Activated CD8-positive, alpha-beta memory T cell treated with anti-CD3 and anti-CD28 coated beads, Interleukin-2, amount 50 U/mL, for 1 hour (primary cell): ENCODE measurements at regions not wholly inside any gene's neighbourhood (a gene's known extent, or its start where the extent isn't known, plus 50 kb on each side); places are given as distances from the start of the nearest gene placed in this dataset.

Experiments used
- DNase-seq: peaks from one replicate; pipeline ENCODE4 v3.0.0-alpha.2; 2020; ENCODE audit errors: extremely low read depth

DNA sequence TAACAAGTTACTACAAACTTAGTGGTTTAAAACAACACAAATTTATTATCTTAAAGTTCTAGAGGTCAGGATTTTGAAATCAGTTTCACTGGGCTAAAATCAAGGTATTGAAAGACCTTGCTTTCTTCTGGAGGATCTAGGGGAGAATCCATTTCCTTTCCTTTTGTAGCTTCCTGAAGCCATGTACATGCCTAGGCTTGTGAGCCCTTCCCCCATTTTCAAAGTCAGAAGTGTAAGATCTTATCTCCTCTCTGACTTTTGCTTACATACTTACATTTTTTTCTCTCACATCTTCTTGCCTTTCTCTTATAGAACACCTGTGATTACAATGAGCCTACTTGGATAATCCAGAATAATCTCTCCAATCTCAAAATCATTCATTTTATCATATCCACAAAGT, 78.7 kb upstream of the MBOAT2 start:
- no peak for DNase-seq

- no peak for DNase-seq
Observed at GRCh38 chr2:9081750-9082149, 78.3 kb upstream of the MBOAT2 start.

DNA sequence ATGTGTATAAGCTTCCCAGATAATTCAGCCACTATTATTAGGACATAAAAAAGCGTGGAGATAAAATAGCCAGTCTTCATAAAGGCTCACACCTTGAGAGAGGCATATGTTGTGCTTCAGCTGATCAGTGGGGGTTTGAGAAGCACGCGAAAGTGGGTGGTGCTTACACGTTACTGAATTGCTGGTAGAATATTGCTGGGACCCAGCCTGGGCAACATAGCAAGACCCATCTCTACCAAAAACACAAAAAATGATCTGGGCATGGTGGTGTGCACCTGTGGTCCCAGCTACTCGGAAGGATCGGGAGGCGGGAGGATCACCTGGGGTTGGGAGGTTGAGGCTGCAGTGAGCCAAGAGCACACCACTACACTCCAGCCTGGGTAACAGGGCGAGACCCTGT, 74.9 kb upstream of the MBOAT2 start:
- no peak for DNase-seq

DNA sequence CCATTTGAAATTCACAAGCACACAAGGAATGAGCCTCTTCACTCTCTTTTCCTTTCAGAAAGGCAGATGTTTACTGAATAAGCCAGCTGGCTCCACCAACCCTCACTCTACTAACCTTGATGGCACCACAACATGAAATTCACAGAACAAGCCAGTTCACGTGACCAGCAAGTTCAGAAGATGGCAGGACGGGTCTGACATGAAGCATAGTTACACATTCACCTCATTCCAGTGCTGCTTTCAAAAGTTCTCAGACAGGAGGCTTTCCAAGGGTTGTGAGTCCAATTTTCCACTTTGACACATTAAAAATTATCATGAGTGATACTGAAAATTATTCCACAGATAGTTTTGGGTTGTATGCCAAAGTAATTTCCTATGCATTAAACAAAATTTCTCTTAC, 74.2 kb upstream of the MBOAT2 start:
- no peak for DNase-seq

GRCh38 chr2:9076755-9077154, 73.3 kb upstream of the MBOAT2 start:
- DNase-seq, result no peak

DNA sequence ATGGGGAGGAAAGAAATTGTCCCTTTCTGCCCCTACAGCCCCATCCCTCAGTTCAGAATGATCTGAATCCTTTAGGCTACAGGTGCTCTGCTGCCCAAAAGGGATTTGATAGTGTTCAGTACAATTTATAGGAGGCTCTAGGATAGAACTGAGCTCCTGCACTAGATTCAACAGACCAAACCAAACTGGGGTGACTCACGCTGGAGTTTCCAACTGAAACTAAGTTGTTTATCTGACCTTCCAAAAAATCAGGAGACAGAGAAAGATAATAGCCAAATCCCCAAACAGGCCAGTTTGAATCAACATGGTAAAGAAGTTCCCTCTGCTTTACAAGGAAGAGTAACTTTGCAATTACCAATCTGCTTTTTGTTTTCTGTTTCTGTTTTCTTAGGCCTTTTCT, 72.7 kb upstream of the MBOAT2 start:
- DNase-seq, result no peak

DNA sequence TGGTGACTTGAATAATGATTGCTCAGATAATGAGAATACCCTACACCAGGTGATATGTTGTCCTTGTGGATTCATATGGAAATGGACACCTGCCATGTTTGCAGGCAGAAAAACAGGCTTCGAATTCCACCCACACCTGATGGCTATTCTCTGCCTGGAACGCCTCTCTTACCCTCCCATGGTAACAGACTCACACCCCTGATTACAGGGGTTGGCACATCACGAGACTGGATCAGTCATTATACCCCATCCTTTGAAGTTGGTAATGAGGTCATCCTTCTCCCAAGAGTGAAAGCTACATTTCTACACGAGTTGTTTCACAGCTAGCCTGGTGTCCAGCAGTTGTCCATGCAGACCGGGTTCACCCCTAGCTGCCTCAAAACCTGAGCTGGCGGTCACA, 71.4 kb upstream of the MBOAT2 start:
- DNase-seq, result no peak

GRCh38 chr2:9071584-9072124, 68.2 kb upstream of the MBOAT2 start:
- DNase-seq, result no peak

DNA sequence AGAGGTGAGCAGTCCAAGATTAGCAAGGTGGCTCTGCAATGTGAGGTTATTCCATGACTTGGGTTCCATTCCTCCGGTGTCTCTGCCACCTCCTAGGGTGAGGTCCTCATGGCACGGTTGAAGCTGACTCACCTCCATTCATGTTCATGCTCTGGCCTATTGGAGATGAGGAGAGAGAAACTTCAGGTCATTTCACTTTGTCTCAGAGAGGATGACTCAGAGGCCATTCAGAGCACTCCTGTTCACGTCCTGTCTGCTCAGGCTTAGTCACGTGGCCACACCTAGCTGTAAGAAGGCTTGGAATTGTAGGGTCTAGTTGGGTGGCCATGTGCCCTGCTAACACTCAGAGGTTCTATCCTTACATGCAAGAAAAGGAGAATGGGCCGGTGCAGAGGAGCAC, 67.5 kb upstream of the MBOAT2 start:
- no peak for DNase-seq

GRCh38 chr2:9069543-9069942, 66.1 kb upstream of the MBOAT2 start:
- DNase-seq, result no peak

DNA sequence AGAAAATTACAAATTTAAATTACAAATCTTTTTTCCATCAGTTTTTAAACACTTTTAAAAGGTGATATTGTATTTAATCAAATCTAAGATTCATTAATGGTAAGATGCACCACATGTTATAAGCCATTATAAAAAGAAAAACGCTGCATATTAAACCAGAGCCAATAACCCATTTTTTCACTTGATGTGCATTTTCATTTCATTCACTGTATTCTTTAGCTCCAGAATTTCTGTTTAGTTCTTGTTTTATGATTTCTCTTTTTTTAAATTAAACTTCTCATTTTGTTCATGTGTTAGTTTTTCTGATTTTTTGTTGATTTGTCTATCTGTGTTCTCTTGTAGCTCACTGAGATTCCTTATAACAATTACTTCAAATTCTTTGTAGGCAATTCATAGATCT, 62.4 kb upstream of the MBOAT2 start:
- DNase-seq, result no peak

GRCh38 chr2:9063023-9063606, 59.6 kb upstream of the MBOAT2 start:
- DNase-seq, result no peak

DNA sequence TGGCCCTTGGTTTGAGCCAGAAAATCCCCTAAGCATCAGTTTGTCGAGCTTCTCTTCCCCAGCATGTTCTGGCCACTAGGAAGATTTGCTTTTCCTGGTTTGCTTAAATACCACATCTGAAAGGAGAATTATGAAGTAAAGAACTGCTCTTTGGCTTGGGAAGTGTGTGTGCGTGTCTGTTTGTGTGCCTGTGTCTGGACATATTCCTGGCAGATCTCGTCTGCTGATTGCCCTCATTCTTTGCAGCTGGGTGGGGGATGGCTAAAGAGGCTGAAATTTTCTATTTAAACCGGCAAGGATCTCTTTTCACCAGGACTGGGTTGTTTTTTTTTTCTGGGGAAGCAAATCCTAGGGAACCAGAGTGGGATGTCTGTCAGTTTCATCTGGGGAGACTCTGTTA, 57.3 kb upstream of the MBOAT2 start:
- DNase-seq, result no peak

DNA sequence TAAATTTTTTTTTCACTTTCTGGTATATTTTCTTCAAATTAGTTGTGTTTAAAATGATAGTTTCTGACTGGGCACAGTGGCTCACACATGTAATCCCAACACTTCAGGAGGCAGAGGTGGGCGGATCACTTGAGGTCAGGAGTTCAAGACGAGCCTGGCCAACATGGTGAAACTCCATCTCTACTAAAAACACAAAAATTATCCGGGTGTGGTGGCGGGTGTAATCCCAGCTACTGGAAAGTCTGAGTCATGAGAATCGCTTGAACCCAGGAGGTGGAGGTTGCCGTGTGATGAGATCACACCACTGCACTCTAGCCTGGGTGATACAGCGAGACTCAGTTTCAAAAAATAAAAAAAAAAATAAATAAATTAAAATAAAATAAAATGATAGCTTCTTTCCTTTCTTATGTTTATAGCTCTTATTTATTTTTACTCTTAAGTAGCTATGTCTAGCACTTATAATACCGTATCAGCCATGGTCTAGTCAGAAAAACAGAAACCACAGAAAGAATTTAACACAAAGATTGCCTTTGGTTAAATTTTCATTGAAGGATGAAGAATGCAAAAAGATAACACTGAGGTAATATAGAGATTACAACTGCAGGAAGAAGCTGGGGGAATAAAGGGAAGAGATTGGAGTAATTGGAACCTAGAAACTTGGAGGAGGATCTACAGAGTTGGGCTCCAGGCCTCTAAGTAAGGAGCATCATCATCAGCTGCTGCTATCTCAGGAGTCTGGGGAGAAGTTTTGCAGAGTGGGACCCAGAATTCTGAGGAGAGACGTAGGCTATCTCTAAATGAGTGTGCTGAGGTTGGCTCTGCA, 54.7 kb upstream of the MBOAT2 start:
- DNase-seq, result no peak

DNA sequence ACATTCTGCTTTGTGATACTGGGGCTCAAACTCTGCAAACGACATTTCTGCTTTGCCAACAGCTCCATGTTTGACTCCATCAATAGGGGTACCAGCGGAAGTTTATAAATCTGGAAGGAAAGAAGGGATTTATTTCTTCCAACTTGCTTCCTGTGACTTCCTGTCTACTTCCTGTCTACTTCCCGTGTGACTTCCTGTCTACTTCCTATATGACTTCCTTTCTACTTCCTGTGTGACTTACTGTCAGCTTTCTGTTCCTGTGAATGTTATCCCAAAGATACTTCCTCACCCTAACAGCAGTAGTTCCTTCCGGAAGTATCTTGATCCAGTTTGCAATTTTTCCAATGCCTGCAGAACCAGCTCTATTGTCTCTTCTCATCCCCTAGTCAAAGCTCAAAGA, 52.0 kb upstream of the MBOAT2 start:
- DNase-seq, result no peak

DNA sequence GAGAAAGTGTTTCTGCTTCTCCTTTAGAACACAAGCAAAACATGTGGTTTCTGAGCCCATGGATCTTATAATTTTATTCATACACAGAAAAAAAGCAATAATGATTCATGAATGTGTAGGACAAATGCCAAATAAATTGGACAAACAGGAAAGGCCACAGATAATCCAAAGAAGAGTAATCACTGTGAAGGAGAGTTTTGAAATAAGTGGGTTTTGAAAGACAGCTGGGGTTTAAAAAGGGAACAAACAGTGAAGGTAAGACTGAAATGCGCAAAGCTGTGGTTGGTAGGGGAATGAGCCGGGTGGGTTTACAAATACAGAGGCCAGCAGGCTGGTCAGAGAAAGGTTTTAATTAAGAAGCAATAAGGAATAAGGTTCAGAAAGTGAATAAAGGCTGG, 50.0 kb upstream of the MBOAT2 start:
- no peak for DNase-seq
